ENCODE measurements at regions not wholly inside any gene's neighbourhood (a gene's known extent, or its start where the extent isn't known, plus 50 kb on each side); places are given as distances from the start of the nearest gene placed in this dataset.

DNA sequence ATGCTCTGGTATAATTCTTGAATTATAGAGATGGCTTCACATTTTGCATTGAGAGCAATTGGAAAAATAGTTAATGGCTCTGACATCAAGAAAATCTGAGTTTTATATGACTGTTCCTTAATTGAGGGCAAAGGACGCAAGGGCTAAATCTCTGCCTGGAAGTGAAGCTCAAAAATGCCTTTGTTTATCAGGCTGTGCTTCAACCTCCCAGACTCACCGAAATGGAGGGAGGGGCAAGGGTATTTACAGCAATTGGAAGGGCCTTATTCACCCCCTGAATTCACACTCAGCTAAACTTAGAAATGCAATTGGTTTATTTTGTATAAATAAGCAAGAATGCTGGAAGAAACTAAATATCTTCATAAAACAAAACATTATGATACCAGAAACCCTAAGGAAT lies 737.2 kb upstream of the MMS22L start:
- H3K36me3 ChIP-seq (ENCODE audit: insufficient read depth, low read length, poor library complexity, severe bottlenecking): no peaks in the 10 kb centered on the region
- intact Hi-C loops (cut with micrococcal nuclease; ENCODE audit: unreplicated experiment): no loop called here
- POLR2A ChIA-PET (ENCODE audit: low non-redundant PET): no interaction called here
- no peaks in the 10 kb centered on the region for H3K4me1 ChIP-seq (ENCODE audit: insufficient read depth, low read length, poor library complexity, severe bottlenecking)
- CTCF ChIA-PET: no interaction called here
- H3K4me3 ChIP-seq (ENCODE audit: low read depth, low read length, poor library complexity, severe bottlenecking): no peak overlapping the region
- TF ChIP-seq EZH2 (IDR thresholded peaks at IDR 0.05; ENCODE audit: borderline replicate concordance, low read depth, low read length, poor library complexity, severe bottlenecking): no peak
- TF ChIP-seq, protein P1, sequence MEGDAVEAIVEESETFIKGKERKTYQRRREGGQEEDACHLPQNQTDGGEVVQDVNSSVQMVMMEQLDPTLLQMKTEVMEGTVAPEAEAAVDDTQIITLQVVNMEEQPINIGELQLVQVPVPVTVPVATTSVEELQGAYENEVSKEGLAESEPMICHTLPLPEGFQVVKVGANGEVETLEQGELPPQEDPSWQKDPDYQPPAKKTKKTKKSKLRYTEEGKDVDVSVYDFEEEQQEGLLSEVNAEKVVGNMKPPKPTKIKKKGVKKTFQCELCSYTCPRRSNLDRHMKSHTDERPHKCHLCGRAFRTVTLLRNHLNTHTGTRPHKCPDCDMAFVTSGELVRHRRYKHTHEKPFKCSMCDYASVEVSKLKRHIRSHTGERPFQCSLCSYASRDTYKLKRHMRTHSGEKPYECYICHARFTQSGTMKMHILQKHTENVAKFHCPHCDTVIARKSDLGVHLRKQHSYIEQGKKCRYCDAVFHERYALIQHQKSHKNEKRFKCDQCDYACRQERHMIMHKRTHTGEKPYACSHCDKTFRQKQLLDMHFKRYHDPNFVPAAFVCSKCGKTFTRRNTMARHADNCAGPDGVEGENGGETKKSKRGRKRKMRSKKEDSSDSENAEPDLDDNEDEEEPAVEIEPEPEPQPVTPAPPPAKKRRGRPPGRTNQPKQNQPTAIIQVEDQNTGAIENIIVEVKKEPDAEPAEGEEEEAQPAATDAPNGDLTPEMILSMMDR (conservative IDR thresholded peaks at IDR 0.05; ENCODE audit: low read depth, low read length): no peak
- no peaks in the 10 kb centered on the region for H3K27me3 ChIP-seq (replicated peaks; ENCODE audit: insufficient read depth, low read depth, low read length, poor library complexity)
- no peak overlapping the region for H3K27ac ChIP-seq (ENCODE audit: low read depth, low read length, poor library complexity, severe bottlenecking)
- no peaks in the 10 kb centered on the region for H3K9me3 ChIP-seq (ENCODE audit: low read depth, low read length, poor library complexity, severe bottlenecking)
- no TSS peak for BruUV-seq (replicated peaks)
- no peak for DNase-seq (ENCODE audit: low spot score)

DNA sequence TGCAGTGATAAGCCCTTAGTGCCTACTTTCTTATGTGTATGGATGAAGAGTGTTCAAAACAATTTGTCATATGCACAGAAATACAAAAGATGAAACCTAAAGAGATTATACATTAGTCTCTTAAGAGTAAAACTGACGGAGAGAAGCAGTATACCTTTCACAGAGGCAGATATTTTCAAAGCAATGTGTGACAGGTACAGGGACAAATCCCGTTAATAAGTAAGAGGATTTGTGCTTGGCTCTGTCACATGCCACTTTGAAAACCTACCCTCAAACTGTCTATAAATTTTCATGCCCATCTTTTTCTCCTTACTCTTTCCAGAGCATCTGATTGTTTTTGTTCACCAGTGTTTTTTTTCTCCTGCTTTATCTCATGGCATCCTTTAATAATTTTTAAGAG lies 741.3 kb upstream of the MMS22L start:
- POLR2A ChIA-PET (ENCODE audit: low non-redundant PET): no interaction called here
- TF ChIP-seq, protein P1 (conservative IDR thresholded peaks at IDR 0.05; ENCODE audit: low read depth, low read length): no peak
- no peak for TF ChIP-seq EZH2 (IDR thresholded peaks at IDR 0.05; ENCODE audit: borderline replicate concordance, low read depth, low read length, poor library complexity, severe bottlenecking)

DNA sequence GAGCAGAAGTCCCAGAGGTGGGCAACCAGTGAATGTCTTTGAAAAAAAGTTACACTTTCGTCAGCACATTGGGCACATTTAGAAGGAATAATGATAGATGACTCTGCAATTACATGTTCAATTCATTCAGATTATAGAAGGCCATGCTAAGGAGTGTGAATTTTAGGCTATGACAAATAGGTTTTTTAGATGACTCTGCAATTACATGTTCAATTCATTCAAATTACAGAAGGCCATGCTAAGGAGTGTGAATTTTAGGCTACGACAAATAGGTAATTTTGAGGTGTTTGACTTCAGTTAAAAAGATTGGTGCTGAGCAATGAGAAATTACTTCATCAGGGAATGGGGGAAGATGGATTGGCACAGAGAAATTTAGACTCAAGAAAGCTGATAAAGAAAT lies 744.9 kb upstream of the MMS22L start:
- CTCF ChIA-PET: no interaction called here
- H3K27me3 ChIP-seq (replicated peaks; ENCODE audit: insufficient read depth, low read depth, low read length, poor library complexity): no peaks in the 10 kb centered on the region
- no peak overlapping the region for H3K4me3 ChIP-seq (ENCODE audit: low read depth, low read length, poor library complexity, severe bottlenecking)
- no peak overlapping the region for H3K27ac ChIP-seq (ENCODE audit: low read depth, low read length, poor library complexity, severe bottlenecking)
- POLR2A ChIA-PET (ENCODE audit: low non-redundant PET): no interaction called here
- no peak for DNase-seq (ENCODE audit: low spot score)
- no peaks in the 10 kb centered on the region for H3K4me1 ChIP-seq (ENCODE audit: insufficient read depth, low read length, poor library complexity, severe bottlenecking)
- intact Hi-C loops (cut with micrococcal nuclease; ENCODE audit: unreplicated experiment): no loop called here
- TF ChIP-seq EZH2 (IDR thresholded peaks at IDR 0.05; ENCODE audit: borderline replicate concordance, low read depth, low read length, poor library complexity, severe bottlenecking): no peak
- TF ChIP-seq, protein P1 (conservative IDR thresholded peaks at IDR 0.05; ENCODE audit: low read depth, low read length): no peak
- no TSS peak for BruUV-seq (replicated peaks)
- no peaks in the 10 kb centered on the region for H3K36me3 ChIP-seq (ENCODE audit: insufficient read depth, low read length, poor library complexity, severe bottlenecking)
- H3K9me3 ChIP-seq (ENCODE audit: low read depth, low read length, poor library complexity, severe bottlenecking): no peaks in the 10 kb centered on the region

More for the DNA sequence above, 741.3 kb upstream of the MMS22L start:
- CTCF ChIA-PET: no interaction called here
- no peak overlapping the region for H3K27ac ChIP-seq (ENCODE audit: low read depth, low read length, poor library complexity, severe bottlenecking)
- no peaks in the 10 kb centered on the region for H3K9me3 ChIP-seq (ENCODE audit: low read depth, low read length, poor library complexity, severe bottlenecking)
- no peaks in the 10 kb centered on the region for H3K36me3 ChIP-seq (ENCODE audit: insufficient read depth, low read length, poor library complexity, severe bottlenecking)
- no peak for DNase-seq (ENCODE audit: low spot score)
- no peak overlapping the region for H3K4me3 ChIP-seq (ENCODE audit: low read depth, low read length, poor library complexity, severe bottlenecking)
- H3K27me3 ChIP-seq (replicated peaks; ENCODE audit: insufficient read depth, low read depth, low read length, poor library complexity): no peaks in the 10 kb centered on the region
- no TSS peak for BruUV-seq (replicated peaks)
- no peaks in the 10 kb centered on the region for H3K4me1 ChIP-seq (ENCODE audit: insufficient read depth, low read length, poor library complexity, severe bottlenecking)
- intact Hi-C loops (cut with micrococcal nuclease; ENCODE audit: unreplicated experiment): no loop called here
